Epithelial cell of proximal tubule (primary cell): ENCODE measurements at regions not wholly inside any gene's neighbourhood (a gene's known extent, or its start where the extent isn't known, plus 50 kb on each side); places are given as distances from the start of the nearest gene placed in this dataset.

Experiments
- DNase-seq: peaks from one replicate; pipeline ENCODE4 v3.0.0-alpha.2; 2011; ENCODE audit warnings: low read depth
- H3K4me3 ChIP-seq: 2 replicates; pipeline ENCODE4 v1.5.1; 2011; ENCODE audit warnings: low read depth, mild to moderate bottlenecking, low read length
- CTCF ChIP-seq: conservative IDR thresholded peaks from 2 replicates; pipeline ENCODE4 v1.5.1; 2012; ENCODE audit warnings: low read depth, mild to moderate bottlenecking, low read length

GRCh38 chr7:3194501-3195141, 106.4 kb upstream of the SDK1 start:
- DNase-seq = peak; percentile 99
- peak; percentile 54 for TF ChIP-seq CTCF
- no peak overlapping the region for H3K4me3 ChIP-seq

DNA sequence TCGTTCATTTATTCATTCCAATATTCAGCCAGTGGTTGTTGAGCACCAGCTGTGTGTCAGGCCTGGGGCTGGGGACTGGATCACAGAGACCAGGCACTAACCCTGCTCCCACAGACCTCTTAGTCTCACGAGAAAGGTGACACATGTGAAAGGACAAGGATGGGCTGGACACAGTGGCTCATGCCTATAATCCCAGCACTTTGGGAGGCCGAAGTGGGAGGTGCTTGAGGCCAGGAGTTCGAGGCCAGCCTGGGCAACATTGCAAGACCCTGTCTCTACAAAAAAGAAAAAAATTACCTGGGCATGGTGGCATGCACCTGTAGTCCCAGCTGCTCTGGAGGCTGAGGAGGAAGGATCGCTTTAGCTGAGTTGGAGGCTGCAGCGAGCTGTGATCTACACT, 105.9 kb upstream of the SDK1 start:
- DNase-seq = no peak
- TF ChIP-seq CTCF = no peak
- H3K4me3 ChIP-seq = no peak overlapping the region

DNA sequence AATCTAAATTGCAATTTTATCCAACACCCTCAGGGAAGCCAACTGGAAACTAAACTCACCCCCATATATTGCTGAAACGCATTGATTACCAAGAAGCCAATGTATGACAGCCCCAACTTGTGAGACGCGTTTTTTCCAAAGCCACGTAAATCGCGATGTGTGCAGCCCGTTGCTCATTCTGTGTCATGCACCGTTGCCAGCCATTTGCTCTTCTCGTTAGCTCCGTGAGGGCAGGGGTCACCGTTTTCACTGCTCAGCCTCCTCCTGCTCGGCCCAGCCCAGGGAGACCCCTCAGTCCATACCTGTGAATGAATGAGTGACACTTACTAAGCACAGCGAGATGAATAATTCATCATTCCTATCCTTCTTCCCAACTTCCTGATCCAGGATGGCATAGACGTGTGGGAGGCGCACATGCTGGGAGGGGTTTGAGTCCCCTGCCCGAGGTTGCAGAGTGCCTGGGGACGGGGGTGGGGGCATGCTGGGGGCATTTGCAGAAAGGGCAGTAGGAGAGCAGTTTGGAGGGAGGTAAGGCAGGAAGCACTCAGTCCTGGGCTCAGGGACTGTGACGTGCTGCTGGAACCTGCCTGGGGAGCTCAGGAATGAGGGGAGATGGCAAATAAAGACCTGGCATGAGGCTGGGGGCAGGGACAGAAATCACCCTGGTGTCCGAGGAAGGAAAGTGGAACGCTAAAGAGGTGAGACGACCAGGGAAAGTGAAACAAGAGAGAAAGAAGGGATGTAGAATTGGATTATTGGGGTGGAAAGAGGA, 104.2 kb upstream of the SDK1 start:
- H3K4me3 ChIP-seq = peak overlapping the region; percentile 55
- TF ChIP-seq CTCF = no peak
- no peak for DNase-seq

DNA sequence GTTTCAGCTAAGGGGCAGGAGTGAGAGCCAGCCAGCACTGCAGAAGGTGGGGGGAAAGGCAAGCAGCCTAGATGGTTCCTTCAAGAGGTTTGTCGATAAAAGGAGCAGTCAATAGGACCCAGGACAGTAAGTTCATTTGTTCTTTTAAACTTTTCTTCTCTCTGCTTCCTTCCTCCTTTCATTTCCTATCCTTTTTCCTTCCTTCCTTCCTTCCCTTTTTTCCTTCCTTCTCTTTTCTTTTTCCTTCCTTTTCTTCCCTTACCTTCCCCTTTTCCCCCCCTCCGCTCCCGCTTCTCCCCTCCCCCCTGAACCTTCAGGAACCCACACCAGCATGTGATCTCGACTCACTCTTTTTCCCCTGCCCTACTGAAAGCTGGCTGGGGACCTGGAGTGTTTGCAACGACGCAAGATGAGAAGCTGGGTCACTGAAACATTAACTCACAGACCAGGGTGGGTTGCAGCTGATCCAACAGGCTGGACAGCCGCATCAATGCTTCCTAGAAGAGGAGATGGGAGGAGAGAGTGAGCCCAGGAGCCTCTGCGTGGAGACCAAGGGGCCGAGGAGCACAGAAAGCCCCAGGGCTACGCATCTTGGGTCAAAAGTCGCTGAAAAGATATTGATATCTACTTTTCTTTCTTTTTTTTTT, 103.4 kb upstream of the SDK1 start:
- no peak for TF ChIP-seq CTCF
- peak overlapping the region; percentile 55 for H3K4me3 ChIP-seq
- no peak for DNase-seq

DNA sequence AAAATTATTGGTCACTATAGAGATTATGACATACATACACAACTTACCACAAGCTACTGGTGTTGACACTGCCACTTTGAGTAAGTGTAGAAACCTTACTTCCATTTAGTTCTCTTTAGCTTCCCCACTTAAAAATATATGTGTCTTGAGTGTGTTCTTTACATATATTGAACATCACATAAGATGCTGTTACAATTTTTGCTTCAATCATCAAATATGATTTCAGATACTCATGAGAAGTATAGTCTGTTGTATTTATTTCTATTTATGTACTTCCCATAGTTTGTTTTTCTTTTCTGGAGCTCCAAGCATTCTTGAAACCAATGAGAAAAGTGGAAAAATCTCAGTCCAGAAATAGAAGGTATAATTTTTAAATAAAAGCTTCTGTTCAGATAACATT, 102.7 kb upstream of the SDK1 start:
- no peak for TF ChIP-seq CTCF
- peak overlapping the region; percentile 55 for H3K4me3 ChIP-seq
- no peak for DNase-seq

DNA sequence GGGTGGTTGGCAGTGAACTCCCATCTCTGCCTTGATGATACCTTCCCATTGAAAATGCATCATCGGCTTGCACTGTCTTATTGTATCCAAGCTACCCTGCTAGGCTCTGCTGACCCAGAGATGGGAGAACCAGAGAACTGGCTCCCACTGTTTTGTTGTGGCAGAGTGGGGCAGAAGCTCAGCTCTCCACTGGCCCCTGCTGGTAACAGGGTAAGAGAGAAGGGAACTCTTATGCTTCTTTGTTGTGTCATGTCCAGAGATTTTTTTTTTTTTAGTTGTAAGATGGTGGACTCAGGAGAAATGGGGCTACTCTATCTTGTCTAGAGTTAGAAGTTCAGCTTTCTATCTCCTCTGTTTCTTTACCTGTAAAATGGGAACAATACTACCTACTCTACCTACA, 100.5 kb upstream of the SDK1 start:
- no peak for DNase-seq
- TF ChIP-seq CTCF = peak; percentile 78
- no peak overlapping the region for H3K4me3 ChIP-seq
